Upper lobe of right lung (tissue), 1 donor: ENCODE measurements at regions not wholly inside any gene's neighbourhood (a gene's known extent, or its start where the extent isn't known, plus 50 kb on each side); places are given as distances from the start of the nearest gene placed in this dataset.

Source experiments
- ATAC-seq: fragments of 200-7000 bp; cut with Tn5 transposase; one replicate; pipeline ENCODE4 v1.9.1; 2020; ENCODE audit warnings: mild to moderate bottlenecking, moderate library complexity
- DNase-seq: peaks from one replicate; pipeline ENCODE4 v3.0.0-alpha.2; 2020
- H3K27ac ChIP-seq: fragments of 200-600 bp; one replicate; pipeline ENCODE4 v1.8.0; 2022
- H3K27me3 ChIP-seq: fragments of 200-600 bp; one replicate; pipeline ENCODE4 v1.8.0; 2022; ENCODE audit warnings: mild to moderate bottlenecking
- H3K36me3 ChIP-seq: fragments of 200-600 bp; one replicate; pipeline ENCODE4 v1.8.0; 2022
- H3K4me1 ChIP-seq: fragments of 200-600 bp; one replicate; pipeline ENCODE4 v1.8.0; 2022
- H3K4me3 ChIP-seq: fragments of 200-600 bp; one replicate; pipeline ENCODE4 v1.8.0; 2022; ENCODE audit warnings: mild to moderate bottlenecking
- H3K9me3 ChIP-seq: fragments of 200-600 bp; one replicate; pipeline ENCODE4 v1.8.0; 2022
- CTCF ChIP-seq: fragments of 200-600 bp; IDR thresholded peaks from one replicate; pipeline ENCODE4 v1.8.0; 2022; ENCODE audit warnings: antibody characterized with exemption
- intact Hi-C: fragments of 100-400 bp; cut with DNase I; formaldehyde crosslinking; loops from one replicate; pipeline ENCODE4 v1.11.0; 2022
- donor health status: DM: no; HTN: yes; CAD: no; lungs with severe emphysema.

DNA sequence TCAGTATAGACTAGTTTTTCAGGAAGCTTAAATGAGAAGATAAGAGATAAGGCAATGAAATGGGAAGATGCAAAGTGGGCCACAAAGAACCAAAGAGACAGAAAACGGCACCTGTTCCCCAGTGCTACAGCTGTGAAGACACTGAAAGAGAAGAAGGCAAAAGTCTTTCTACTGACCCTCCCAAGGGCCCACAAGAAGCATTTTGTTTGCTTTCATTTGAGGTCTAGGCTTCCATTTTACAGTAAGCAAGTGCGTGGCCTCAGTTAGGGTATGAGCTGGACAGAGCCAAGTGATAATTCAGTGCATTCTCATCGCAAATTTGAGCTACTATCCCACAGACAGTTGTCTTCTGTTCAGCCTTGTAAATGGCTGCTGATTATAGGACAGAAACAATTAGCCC is 53.4 kb upstream of the STK17B start:
- DNase-seq (no peak), ATAC-seq (no peak)
- peaks cover 12% of the 10 kb centered on the region for H3K4me1 ChIP-seq
- no peaks in the 10 kb centered on the region for H3K9me3 ChIP-seq
- no peak overlapping the region for H3K27ac ChIP-seq
- no peak for TF ChIP-seq CTCF
- H3K4me3 ChIP-seq: no peak overlapping the region
- no peaks in the 10 kb centered on the region for H3K27me3 ChIP-seq
- no peaks in the 10 kb centered on the region for H3K36me3 ChIP-seq
- intact Hi-C loops: no loop called here

- no peaks in the 10 kb centered on the region for H3K36me3 ChIP-seq
- TF ChIP-seq CTCF: no peak
- no peak overlapping the region for H3K27ac ChIP-seq
- ATAC-seq: no peak
- no peak for DNase-seq
- no peak overlapping the region for H3K4me3 ChIP-seq
- peaks cover 12% of the 10 kb centered on the region for H3K4me1 ChIP-seq
- H3K9me3 ChIP-seq: no peaks in the 10 kb centered on the region
- intact Hi-C loops: no loop called here
- no peaks in the 10 kb centered on the region for H3K27me3 ChIP-seq
These were observed 53.8 kb upstream of the STK17B start for GRCh38 chr2:196225213-196225612.

DNA sequence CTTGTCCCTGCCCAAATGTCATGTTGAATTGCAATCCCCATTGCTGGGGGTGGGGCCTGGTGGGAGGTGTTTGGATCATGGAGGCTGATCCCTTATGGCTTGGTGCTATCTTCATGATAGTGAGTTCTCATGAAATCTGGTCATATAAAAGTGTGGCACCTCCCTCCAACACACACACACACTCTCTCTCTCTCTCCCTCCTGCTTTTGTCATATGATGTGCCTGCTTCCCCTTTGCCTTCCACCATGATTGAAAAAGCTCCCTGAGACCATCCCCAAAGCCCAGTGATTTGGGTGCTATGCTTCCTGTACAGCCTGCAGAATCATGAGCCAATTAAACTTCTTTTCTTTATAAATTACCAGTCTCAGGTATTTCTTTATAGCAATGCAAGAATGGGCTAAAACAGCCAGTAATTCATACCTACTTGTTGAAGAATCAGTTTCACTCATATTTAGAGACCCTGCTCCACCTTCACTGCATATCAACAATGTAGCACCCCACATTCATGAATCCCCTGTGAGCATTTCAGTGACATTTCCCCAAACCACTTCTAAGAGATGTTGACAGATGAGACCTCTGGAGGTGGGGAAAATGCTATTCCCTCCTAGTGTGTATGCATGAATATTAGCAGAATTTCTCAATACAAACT is 54.8 kb upstream of the STK17B start:
- TF ChIP-seq CTCF: no peak
- Histone ChIP-seq H3K9me3 (no peaks in the 10 kb centered on the region), H3K4me3 (no peak overlapping the region), H3K36me3 (no peaks in the 10 kb centered on the region), H3K4me1 (peaks cover 12% of the 10 kb centered on the region), H3K27ac (no peak overlapping the region), H3K27me3 (no peaks in the 10 kb centered on the region)
- DNase-seq: no peak
- ATAC-seq: no peak
- intact Hi-C loops: no loop called here

DNA sequence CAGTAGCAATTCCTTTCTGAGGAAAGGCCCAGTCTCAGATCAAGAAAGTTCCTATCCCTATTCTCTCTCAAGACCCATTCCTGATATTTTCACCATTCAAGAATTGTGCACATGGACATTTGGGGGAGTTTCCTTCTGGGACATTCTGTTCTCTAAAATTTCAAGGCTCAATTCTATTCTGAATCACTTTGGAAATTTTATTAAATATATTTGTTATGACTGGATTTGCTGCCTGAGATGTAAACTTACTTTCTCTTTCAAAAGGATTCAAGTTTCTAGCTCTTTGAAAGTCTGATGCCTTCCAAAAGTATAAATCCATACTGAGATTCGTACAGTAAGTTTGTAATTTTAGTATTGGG is 55.3 kb upstream of the STK17B start:
- no peak overlapping the region for H3K4me3 ChIP-seq
- no peaks in the 10 kb centered on the region for H3K36me3 ChIP-seq
- no peak overlapping the region for H3K27ac ChIP-seq
- ATAC-seq (no peak), DNase-seq (no peak)
- TF ChIP-seq CTCF: no peak
- peaks cover 12% of the 10 kb centered on the region for H3K4me1 ChIP-seq
- intact Hi-C loops: no loop called here
- no peaks in the 10 kb centered on the region for H3K9me3 ChIP-seq
- no peaks in the 10 kb centered on the region for H3K27me3 ChIP-seq

GRCh38 chr2:196229013-196229412 is 57.6 kb upstream of the STK17B start:
- Histone ChIP-seq H3K9me3 (no peaks in the 10 kb centered on the region), H3K36me3 (no peaks in the 10 kb centered on the region), H3K4me1 (peaks cover 33% of the 10 kb centered on the region), H3K4me3 (no peak overlapping the region), H3K27ac (peak overlapping the region; percentile 82), H3K27me3 (no peaks in the 10 kb centered on the region)
- ATAC-seq (no peak), DNase-seq (no peak)
- no peak for TF ChIP-seq CTCF
- intact Hi-C loops: no loop called here
